ENCODE measurements at regions not wholly inside any gene's neighbourhood (a gene's known extent, or its start where the extent isn't known, plus 50 kb on each side); places are given as distances from the start of the nearest gene placed in this dataset.

DNA sequence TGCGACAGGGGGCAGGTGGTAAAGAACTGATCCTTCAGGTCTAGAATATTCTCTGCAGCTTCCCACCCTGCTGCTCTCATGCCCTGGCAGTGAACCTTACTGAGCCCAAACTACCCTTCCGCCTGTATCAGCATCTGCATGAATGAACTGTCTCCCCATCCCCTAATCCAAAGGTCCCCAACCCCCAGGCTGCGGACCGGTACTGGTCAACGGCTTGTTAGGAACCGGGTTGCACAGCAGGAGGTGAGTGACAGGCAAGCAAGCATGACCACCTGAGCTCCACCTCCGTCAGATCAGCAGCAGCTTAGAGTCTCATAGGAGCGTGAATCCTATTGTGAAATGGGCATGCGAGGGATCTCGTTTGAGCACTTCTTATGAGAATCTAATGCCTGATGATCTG lies 58.2 kb upstream of the LMO1 start:
- no peak for DNase-seq

- no peak for DNase-seq
These were observed 56.4 kb upstream of the LMO1 start for GRCh38 chr11:8320076-8320475.

DNA sequence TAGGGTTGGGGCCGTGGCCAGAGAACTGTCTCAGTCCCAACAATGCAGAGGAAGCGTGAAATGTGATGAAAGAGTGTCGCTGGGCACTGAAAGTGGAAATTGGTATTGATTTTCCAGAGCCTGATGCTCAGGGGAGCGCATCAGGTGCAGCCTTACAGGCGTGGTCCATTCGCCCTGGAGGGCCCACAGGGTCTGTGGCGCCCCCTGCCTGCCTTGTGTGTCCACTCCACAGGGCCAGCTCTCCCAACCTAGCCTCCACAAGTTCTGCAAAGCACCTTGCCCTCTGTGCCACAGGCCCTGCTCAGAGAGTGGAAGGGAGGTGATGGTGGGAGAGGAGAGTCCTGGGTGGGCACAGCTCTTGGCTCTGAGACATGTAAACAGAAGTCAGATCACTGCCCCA lies 54.9 kb upstream of the LMO1 start:
- DNase-seq, result no peak

DNA sequence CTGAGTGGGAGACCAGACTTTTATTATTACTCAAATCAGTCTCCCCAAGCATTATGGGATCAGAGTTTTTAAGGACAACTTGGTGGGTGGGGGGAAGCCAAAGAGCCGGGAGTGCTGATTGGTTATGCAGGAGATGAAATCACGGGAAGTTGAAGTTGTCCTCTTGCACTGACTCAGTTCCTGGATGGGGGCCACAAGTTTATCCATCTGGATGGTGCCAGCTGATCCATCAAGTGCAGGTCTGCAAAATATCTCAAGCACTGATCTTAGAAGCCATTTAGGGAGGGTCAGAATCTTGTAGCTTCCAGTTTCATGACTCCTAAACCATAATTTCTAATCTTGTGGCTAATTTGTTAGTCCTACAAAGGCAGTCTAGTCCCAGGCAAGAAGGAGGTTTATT lies 53.5 kb upstream of the LMO1 start:
- DNase-seq, result no peak

- no peak for DNase-seq
These were observed 52.3 kb upstream of the LMO1 start for GRCh38 chr11:8315954-8316353.

- DNase-seq, result no peak
These were observed 51.8 kb upstream of the LMO1 start for GRCh38 chr11:8315463-8315862.

DNA sequence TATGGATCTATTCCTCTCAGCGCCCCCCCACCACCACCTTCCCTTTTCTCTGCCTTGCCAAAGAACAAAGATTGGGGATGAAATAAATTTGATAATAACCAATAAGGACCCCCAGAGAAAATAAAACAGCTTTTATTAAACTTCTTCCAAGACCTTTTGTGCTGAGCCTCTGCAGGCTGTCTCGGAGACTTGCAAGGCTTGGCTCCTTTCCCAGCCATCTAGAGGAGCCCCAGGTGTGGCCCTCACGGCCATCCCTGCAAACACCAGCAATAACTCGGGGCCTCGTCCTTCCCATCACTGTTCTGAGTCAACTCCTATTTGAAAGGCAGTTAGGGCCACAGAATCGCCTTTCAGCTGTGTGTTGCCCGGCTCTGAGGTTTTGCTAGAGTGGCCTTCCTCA lies 51.2 kb upstream of the LMO1 start:
- no peak for DNase-seq

DNA sequence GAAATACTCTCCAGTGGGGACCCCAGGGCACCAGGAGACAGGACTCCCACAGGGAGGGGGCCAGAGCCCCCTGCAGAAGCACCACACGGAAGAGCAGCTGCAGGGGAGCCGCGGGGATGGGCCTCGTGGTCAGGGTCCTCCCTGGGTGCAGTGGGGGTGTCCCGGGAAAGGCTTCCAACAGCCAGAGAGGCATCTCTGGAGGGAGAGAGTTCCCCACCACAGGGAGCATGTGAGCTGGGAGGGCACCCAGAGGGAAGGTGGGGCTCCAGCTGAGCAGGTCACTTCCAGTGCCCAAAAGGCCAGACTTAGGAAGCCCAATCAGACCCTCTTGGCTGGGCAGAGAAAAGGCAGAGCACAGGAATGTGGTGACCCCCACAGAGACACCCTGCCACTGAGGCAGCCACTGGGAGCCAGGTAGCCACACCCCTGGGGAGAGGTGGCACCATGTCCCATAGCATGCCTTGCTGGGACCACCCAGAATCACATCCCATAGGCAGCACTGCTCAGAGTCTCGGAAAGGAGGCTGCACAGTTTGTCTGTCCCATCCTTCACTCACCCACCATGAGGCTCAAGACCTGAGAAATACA lies 49.9 kb upstream of the LMO1 start:
- no peak for DNase-seq

Data from NCI-H526 treated with DMSO at 0.1 percent for 48 hours (cell line).